ENCODE measurements at regions not wholly inside any gene's neighbourhood (a gene's known extent, or its start where the extent isn't known, plus 50 kb on each side); places are given as distances from the start of the nearest gene placed in this dataset.

DNA sequence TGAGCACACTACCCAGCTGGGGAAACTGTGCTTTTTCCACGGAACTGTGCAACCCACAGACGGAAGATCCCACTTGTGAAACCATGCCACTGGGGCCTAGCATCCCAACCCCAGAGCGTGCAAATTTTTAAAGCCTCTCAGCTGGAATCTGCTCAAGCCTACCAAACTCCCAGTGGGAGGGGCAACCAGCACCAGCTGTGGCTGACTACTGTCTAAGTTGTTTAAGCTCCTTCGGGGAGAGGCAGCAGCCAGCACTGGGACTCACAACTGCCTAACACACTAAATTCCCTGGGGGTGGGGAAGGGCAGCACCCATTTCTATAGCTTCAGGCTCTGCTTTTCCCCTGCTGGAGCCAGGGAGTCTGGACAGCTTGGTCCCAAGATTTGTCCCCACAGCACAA lies 287.6 kb upstream of the MSX2 start:
- TF ChIP-seq EZH2phosphoT487 (IDR thresholded peaks at IDR 0.05; ENCODE audit: low read depth, severe bottlenecking, unreplicated experiment), result no peak
- TF ChIP-seq, protein P1, sequence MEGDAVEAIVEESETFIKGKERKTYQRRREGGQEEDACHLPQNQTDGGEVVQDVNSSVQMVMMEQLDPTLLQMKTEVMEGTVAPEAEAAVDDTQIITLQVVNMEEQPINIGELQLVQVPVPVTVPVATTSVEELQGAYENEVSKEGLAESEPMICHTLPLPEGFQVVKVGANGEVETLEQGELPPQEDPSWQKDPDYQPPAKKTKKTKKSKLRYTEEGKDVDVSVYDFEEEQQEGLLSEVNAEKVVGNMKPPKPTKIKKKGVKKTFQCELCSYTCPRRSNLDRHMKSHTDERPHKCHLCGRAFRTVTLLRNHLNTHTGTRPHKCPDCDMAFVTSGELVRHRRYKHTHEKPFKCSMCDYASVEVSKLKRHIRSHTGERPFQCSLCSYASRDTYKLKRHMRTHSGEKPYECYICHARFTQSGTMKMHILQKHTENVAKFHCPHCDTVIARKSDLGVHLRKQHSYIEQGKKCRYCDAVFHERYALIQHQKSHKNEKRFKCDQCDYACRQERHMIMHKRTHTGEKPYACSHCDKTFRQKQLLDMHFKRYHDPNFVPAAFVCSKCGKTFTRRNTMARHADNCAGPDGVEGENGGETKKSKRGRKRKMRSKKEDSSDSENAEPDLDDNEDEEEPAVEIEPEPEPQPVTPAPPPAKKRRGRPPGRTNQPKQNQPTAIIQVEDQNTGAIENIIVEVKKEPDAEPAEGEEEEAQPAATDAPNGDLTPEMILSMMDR (IDR thresholded peaks at IDR 0.05; ENCODE audit: poor library complexity), result no peak
